H1 (cell line): ENCODE measurements at regions not wholly inside any gene's neighbourhood (a gene's known extent, or its start where the extent isn't known, plus 50 kb on each side); places are given as distances from the start of the nearest gene placed in this dataset.

Experiments used
- CTCF ChIA-PET: fragments of 300-600 bp; sonication (Branson Sonifier 250); formaldehyde crosslinking; loops from one replicate; lab custom pipeline; 2021; ENCODE audit not compliant: partially characterized antibody; lab: Charles Lee
- POLR2A ChIA-PET: fragments of 300-600 bp; sonication (Branson Sonifier 250); formaldehyde crosslinking; loops from one replicate; lab custom pipeline; 2021; ENCODE audit warnings: inconsistent platforms; ENCODE audit not compliant: partially characterized antibody; lab: Charles Lee
- DNase-seq, 2 experiments: peaks; one replicate each; pipeline versions ENCODE4 v3.0.0 to v3.0.0-alpha.2; 2010 to 2022; ENCODE audit warnings: low spot score in 2 of 2, low read depth in 1 of 2, mixed read lengths in 1 of 2
- FAIRE-seq: peaks from 2 replicates; lab custom pipeline; 2011; peaks lifted over from hg19 to GRCh38; lab: Jason Lieb, UNC
- H2AFZ ChIP-seq: 2 replicates; pipeline ENCODE4 v1.8.1; 2012; ENCODE audit warnings: low read length, inconsistent platforms
- H2AK5ac ChIP-seq: 2 replicates; pipeline ENCODE4 v1.6.1; 2013; ENCODE audit warnings: low read depth, low read length
- H2BK120ac ChIP-seq: replicated peaks from 2 replicates; pipeline ENCODE3; 2013; ENCODE audit warnings: low read depth, low read length, inconsistent platforms
- H2BK12ac ChIP-seq: 2 replicates; pipeline ENCODE4 v1.6.1; 2013; ENCODE audit warnings: low read depth, low read length
- H2BK15ac ChIP-seq: 2 replicates; pipeline ENCODE4 v1.6.1; 2013; ENCODE audit warnings: low read length
- H2BK20ac ChIP-seq: 2 replicates; pipeline ENCODE4 v1.6.1; 2013; ENCODE audit warnings: low read length
- H2BK5ac ChIP-seq: 2 replicates; pipeline ENCODE4 v1.6.1; 2013; ENCODE audit warnings: low read depth, low read length
- H3K14ac ChIP-seq: 2 replicates; pipeline ENCODE4 v1.6.1; 2013; ENCODE audit warnings: inconsistent platforms; ENCODE audit not compliant: insufficient read length
- H3K18ac ChIP-seq: 2 replicates; pipeline ENCODE4 v1.6.1; 2013; ENCODE audit warnings: low read length; ENCODE audit errors: extremely low read depth
- H3K23ac ChIP-seq: 2 replicates; pipeline ENCODE4 v1.6.1; 2013; ENCODE audit warnings: inconsistent platforms; ENCODE audit not compliant: insufficient read length
- H3K23me2 ChIP-seq: 2 replicates; pipeline ENCODE4 v1.6.1; 2013; ENCODE audit warnings: low read depth, low read length
- H3K27ac ChIP-seq: 2 replicates; pipeline ENCODE4 v1.6.1; 2011; ENCODE audit warnings: low read depth, low read length, inconsistent platforms
- H3K27me3 ChIP-seq, 4 experiments: replicated peaks in 1 of 4; 1 replicate in 1 of 4; 2 replicates in 3 of 4; pipeline versions ENCODE4 v1.6.1 to v1.8.1; 2011 to 2013; ENCODE audit warnings: low read length in 3 of 4, mild to moderate bottlenecking in 3 of 4, inconsistent platforms in 2 of 4, mixed read lengths in 2 of 4, moderate library complexity in 1 of 4; ENCODE audit not compliant: control insufficient read depth in 3 of 4, insufficient read depth in 3 of 4; ENCODE audit errors: extremely low read depth in 1 of 4
- H3K36me3 ChIP-seq, 4 experiments: 2 replicates each; pipeline versions ENCODE4 v1.6.1 to v1.8.1; 2011 to 2013; ENCODE audit warnings: mild to moderate bottlenecking in 4 of 4, low read length in 3 of 4, moderate library complexity in 2 of 4, control low read depth in 1 of 4, inconsistent platforms in 1 of 4; ENCODE audit not compliant: insufficient read depth in 4 of 4, control insufficient read depth in 2 of 4
- H3K4ac ChIP-seq: replicated peaks from 2 replicates; pipeline ENCODE3; 2013; ENCODE audit warnings: low read length, low read depth, mixed read lengths, inconsistent platforms; ENCODE audit not compliant: insufficient read length
- H3K4me1 ChIP-seq, 4 experiments: replicated peaks in 1 of 4; 1 replicate in 1 of 4; 2 replicates in 3 of 4; pipeline versions ENCODE4 v1.6.1 to v1.8.1; 2011 to 2013; ENCODE audit warnings: low read length in 3 of 4, inconsistent platforms in 2 of 4, mixed read lengths in 1 of 4; ENCODE audit not compliant: insufficient read depth in 4 of 4, control insufficient read depth in 3 of 4
- H3K4me2 ChIP-seq, 2 experiments: 2 replicates each; pipeline versions ENCODE4 v1.6.1 to v1.8.1; 2011 to 2013; ENCODE audit warnings: low read depth in 2 of 2, low read length in 2 of 2, control low read depth in 1 of 2, inconsistent platforms in 1 of 2, mild to moderate bottlenecking in 1 of 2; ENCODE audit not compliant: insufficient read depth in 1 of 2
- H3K4me3 ChIP-seq, 4 experiments: fragments of 200-600, 300-600 bp in 1 of 4; sonication (generic), shearing (Covaris generic), sonication (Bioruptor Twin) in 1 of 4; 2 replicates each; pipeline versions ENCODE4 v1.5.1 to v1.8.1; 2011 to 2016; ENCODE audit warnings: low read length in 4 of 4, low read depth in 3 of 4, control low read depth in 2 of 4, inconsistent platforms in 2 of 4, mild to moderate bottlenecking in 2 of 4, mixed read lengths in 1 of 4, moderate library complexity in 1 of 4; ENCODE audit not compliant: insufficient read depth in 2 of 4; ENCODE audit errors: extremely low read depth in 1 of 4
- H3K56ac ChIP-seq: replicated peaks from 2 replicates; pipeline ENCODE3; 2013; ENCODE audit warnings: low read depth, mild to moderate bottlenecking, mixed read lengths, low read length, inconsistent platforms; ENCODE audit not compliant: insufficient read length
- H3K79me1 ChIP-seq: 2 replicates; pipeline ENCODE4 v1.6.1; 2013; ENCODE audit warnings: low read depth, low read length, control low read depth
- H3K79me2 ChIP-seq, 2 experiments: 2 replicates each; pipeline versions ENCODE4 v1.6.1 to v1.8.1; 2012 to 2013; ENCODE audit warnings: low read length in 2 of 2, mild to moderate bottlenecking in 2 of 2, inconsistent platforms in 1 of 2; ENCODE audit not compliant: insufficient read depth in 2 of 2, control insufficient read depth in 1 of 2
- H3K9ac ChIP-seq, 4 experiments: replicated peaks in 1 of 4; 1 replicate in 1 of 4; 2 replicates in 3 of 4; pipeline versions ENCODE4 v1.6.1 to v1.8.1; 2011 to 2013; ENCODE audit warnings: low read depth in 3 of 4, low read length in 3 of 4, control low read depth in 2 of 4, mild to moderate bottlenecking in 2 of 4, moderate library complexity in 2 of 4, inconsistent platforms in 1 of 4; ENCODE audit errors: extremely low read depth in 1 of 4
- H3K9me3 ChIP-seq, 2 experiments: 2 replicates each; pipeline versions ENCODE4 v1.6.1 to v1.8.1; 2012 to 2013; ENCODE audit warnings: mild to moderate bottlenecking in 2 of 2, moderate library complexity in 2 of 2, control low read depth in 1 of 2, inconsistent platforms in 1 of 2, low read depth in 1 of 2, low read length in 1 of 2, mixed read lengths in 1 of 2; ENCODE audit not compliant: insufficient read depth in 2 of 2
- H4K20me1 ChIP-seq, 2 experiments: replicated peaks in 1 of 2; 2 replicates each; pipeline versions ENCODE3 to v1.8.1; 2011 to 2013; ENCODE audit warnings: inconsistent platforms in 2 of 2, low read length in 2 of 2, mild to moderate bottlenecking in 1 of 2; ENCODE audit not compliant: insufficient read depth in 2 of 2, control insufficient read depth in 1 of 2
- H4K5ac ChIP-seq: 2 replicates; pipeline ENCODE4 v1.6.1; 2013; ENCODE audit warnings: low read length, low read depth, mixed read lengths, inconsistent platforms; ENCODE audit not compliant: insufficient read length
- H4K8ac ChIP-seq: 2 replicates; pipeline ENCODE4 v1.8.0; 2013; ENCODE audit warnings: mild to moderate bottlenecking, moderate library complexity, low read length, inconsistent platforms; ENCODE audit not compliant: insufficient read depth; ENCODE audit errors: extremely low read depth
- H4K91ac ChIP-seq: replicated peaks from 2 replicates; pipeline ENCODE3; 2013; ENCODE audit warnings: low read length, mixed read lengths, inconsistent platforms; ENCODE audit not compliant: insufficient read length
- GABPA ChIP-seq: IDR thresholded peaks from 2 replicates; pipeline ENCODE4 v1.6.1; 2011; ENCODE audit warnings: mild to moderate bottlenecking, low read length, moderate library complexity, borderline replicate concordance; ENCODE audit not compliant: insufficient read depth
- KDM4A ChIP-seq: IDR thresholded peaks from one replicate; pipeline ENCODE4 v1.7.1; 2012; ENCODE audit warnings: low read depth, mild to moderate bottlenecking, moderate library complexity, low read length, inconsistent platforms; ENCODE audit not compliant: severe bottlenecking
- KDM5A ChIP-seq: fragments of 200-600 bp; IDR thresholded peaks from 2 replicates; pipeline ENCODE4 v1.7.1; 2012; ENCODE audit warnings: mild to moderate bottlenecking, low read length, inconsistent platforms, mixed read lengths
- RAD21 ChIP-seq, 2 experiments: IDR thresholded peaks in 1 of 2; conservative IDR thresholded peaks in 1 of 2; 2 replicates each; pipeline ENCODE4 v1.6.1; 2011; ENCODE audit warnings: low read depth in 2 of 2, low read length in 2 of 2, improper control_type of control experiment in 1 of 2, inconsistent platforms in 1 of 2, mild to moderate bottlenecking in 1 of 2, moderate library complexity in 1 of 2
- WGBS, 2 experiments: shearing (Covaris generic) in 1 of 2; methylation state at CpG; one replicate each; pipeline versions ENCODE4 v1.1.6 to v1.1.7; 2013 to 2015; ENCODE audit warnings: low lambda C conversion rate in 2 of 2, mixed read lengths in 2 of 2, inconsistent platforms in 1 of 2, low coverage in 1 of 2, missing lambda C conversion rate in 1 of 2; ENCODE audit not compliant: insufficient replicate concordance in 2 of 2, insufficient coverage in 1 of 2, insufficient read length in 1 of 2; ENCODE audit errors: extremely low coverage in 1 of 2, missing lambda C conversion rate in 1 of 2; 5-methylcytosine and 5-hydroxymethylcytosine counted together

- Histone ChIP-seq H4K91ac (no peak overlapping the region), H3K4ac (no peak overlapping the region), H3K4me3 (no peak overlapping the region), H3K27me3 (no peaks in the 10 kb centered on the region), H3K14ac (no peak overlapping the region), H4K5ac (no peak overlapping the region), H2AFZ (no peak overlapping the region), H2BK20ac (no peak overlapping the region), H3K18ac (no peak overlapping the region), H2BK120ac (no peak overlapping the region), H3K9ac (no peak overlapping the region), H3K56ac (no peak overlapping the region), H3K36me3 (no peaks in the 10 kb centered on the region), H2BK5ac (no peak overlapping the region), H3K4me1 (peaks cover 0 to under 1% (median 0%) of the 10 kb centered on the region in 4 experiments; a peak in 1 of 7 replicates), H3K79me2 (no peaks in the 10 kb centered on the region), H3K79me1 (no peaks in the 10 kb centered on the region; the same call in 1 of the 2 replicates), H4K20me1 (no peaks in the 10 kb centered on the region), H3K27ac (no peak overlapping the region), H3K23me2 (no peaks in the 10 kb centered on the region), H2BK15ac (no peak overlapping the region), H4K8ac (no peak overlapping the region), H3K4me2 (no peak overlapping the region), H3K23ac (no peak overlapping the region), H3K9me3 (no peaks in the 10 kb centered on the region), H2BK12ac (no peak overlapping the region), H2AK5ac (no peak overlapping the region)
- WGBS, 2 experiments: 93% methylated on average over 1 of the region's 1 CpG; no CpG with 5 or more reads in 1 of the 2 experiments
- ChIA-PET CTCF (interaction anchor here (0.7 to 1.2 kb wide), 5 partner anchors 18 to 563 kb away, joined by 3 to 4 read pairs (median 3); no protein-coding TSS in a partner anchor), POLR2A (no interaction called here)
- TF ChIP-seq RAD21 (IDR thresholded peaks at IDR 0.05 in 1 of 2, conservative IDR thresholded peaks at IDR 0.05 in 1 of 2; ENCODE audit: low read depth in 2 of 2, low read length in 2 of 2) (no peak), GABPA (no peak), KDM5A (no peak), KDM4A (no peak)
- no peak for FAIRE-seq
- DNase-seq: no peak
These were observed 151.1 kb upstream of the FUT8 start for GRCh38 chr14:65261425-65261920.
